Endodermal cell (in vitro differentiated cells): ENCODE measurements at regions not wholly inside any gene's neighbourhood (a gene's known extent, or its start where the extent isn't known, plus 50 kb on each side); places are given as distances from the start of the nearest gene placed in this dataset.

ENCODE experiments used
- DNase-seq: peaks from one replicate; pipeline ENCODE4 v3.0.0-alpha.2; 2017
- H3K27ac ChIP-seq: 2 replicates; pipeline ENCODE4 v1.5.1; 2013; ENCODE audit warnings: mild to moderate bottlenecking, low read depth, low read length, moderate library complexity
- H3K27me3 ChIP-seq: 2 replicates; pipeline ENCODE4 v1.6.1; 2013; ENCODE audit warnings: mild to moderate bottlenecking, low read length, moderate library complexity; ENCODE audit not compliant: insufficient read depth, control insufficient read depth, poor library complexity, severe bottlenecking
- H3K36me3 ChIP-seq: 2 replicates; pipeline ENCODE4 v1.7.0; 2013; ENCODE audit warnings: mild to moderate bottlenecking, low read length, moderate library complexity; ENCODE audit not compliant: control insufficient read depth, insufficient read depth
- H3K4me1 ChIP-seq: one replicate; pipeline ENCODE4 v1.7.0; 2013; ENCODE audit warnings: low read length; ENCODE audit not compliant: control insufficient read depth, insufficient read depth
- H3K4me3 ChIP-seq: 2 replicates; pipeline ENCODE4 v1.5.1; 2013; ENCODE audit warnings: mild to moderate bottlenecking, low read length, moderate library complexity
- H3K9ac ChIP-seq: 2 replicates; pipeline ENCODE4 v1.6.1; 2013; ENCODE audit warnings: mild to moderate bottlenecking, low read length, moderate library complexity; ENCODE audit not compliant: poor library complexity, severe bottlenecking; ENCODE audit errors: extremely low read depth
- H3K9me3 ChIP-seq: 2 replicates; pipeline ENCODE4 v1.6.1; 2013; ENCODE audit warnings: mild to moderate bottlenecking, low read length, moderate library complexity; ENCODE audit not compliant: control insufficient read depth
- H3K27ac Mint-ChIP-seq: 2 replicates; pipeline ENCODE4 v1.8.0; 2020; ENCODE audit warnings: mixed read lengths
- H3K27me3 Mint-ChIP-seq: 2 replicates; pipeline ENCODE4 v1.8.0; 2021; ENCODE audit warnings: mild to moderate bottlenecking, mixed read lengths; ENCODE audit not compliant: insufficient read depth
- H3K36me3 Mint-ChIP-seq: 2 replicates; pipeline ENCODE4 v1.8.0; 2020; ENCODE audit warnings: low read depth, mixed read lengths
- H3K4me1 Mint-ChIP-seq: 2 replicates; pipeline ENCODE4 v1.8.0; 2020; ENCODE audit warnings: mixed read lengths
- H3K4me3 Mint-ChIP-seq: 2 replicates; pipeline ENCODE4 v1.8.0; 2020; ENCODE audit warnings: mild to moderate bottlenecking, moderate library complexity, mixed read lengths
- H3K9me3 Mint-ChIP-seq: 2 replicates; pipeline ENCODE4 v1.8.0; 2020; ENCODE audit warnings: mild to moderate bottlenecking, mixed read lengths
- CTCF ChIP-seq: fragments of 200-600 bp; sonication (generic); conservative IDR thresholded peaks from 2 replicates; pipeline ENCODE4 v1.5.0; 2021; ENCODE audit warnings: antibody characterized with exemption, mild to moderate bottlenecking
- WGBS, 2 experiments: methylation state at CpG; one replicate each; pipeline versions ENCODE4 v1.1.5 to v1.1.7; 2013; ENCODE audit warnings: missing lambda C conversion rate in 2 of 2, mixed read lengths in 1 of 2; ENCODE audit not compliant: insufficient coverage in 1 of 2, insufficient read length in 1 of 2; 5-methylcytosine and 5-hydroxymethylcytosine counted together

GRCh38 chr7:25854608-25855497, 297.1 kb upstream of the NFE2L3 start:
- Histone ChIP-seq H3K4me1 (peaks cover 4% of the 10 kb centered on the region), H3K36me3 (no peaks in the 10 kb centered on the region), H3K4me3 (peak overlapping the region; percentile 91), H3K9ac (no peak overlapping the region), H3K27me3 (peaks cover 52% of the 10 kb centered on the region), H3K27ac (peak overlapping the region; percentile 89), H3K9me3 (no peaks in the 10 kb centered on the region)
- Mint-ChIP-seq H3K27ac (no peak overlapping the region), H3K4me3 (peak overlapping the region; percentile 24), H3K9me3 (no peaks in the 10 kb centered on the region), H3K27me3 (peaks cover 32% of the 10 kb centered on the region), H3K36me3 (no peaks in the 10 kb centered on the region), H3K4me1 (peaks cover 14% of the 10 kb centered on the region)
- peak; percentile 89 for TF ChIP-seq CTCF
- peak; percentile 93 for DNase-seq
- WGBS, 2 experiments = 1% methylated on average over 13 to 18 of the region's 20 CpGs

GRCh38 chr7:25855854-25856782, 295.9 kb upstream of the NFE2L3 start:
- Histone ChIP-seq H3K4me1 (peaks cover 4% of the 10 kb centered on the region), H3K27me3 (peaks cover 64% of the 10 kb centered on the region), H3K36me3 (no peaks in the 10 kb centered on the region), H3K9ac (peak overlapping the region; percentile 46), H3K27ac (peak overlapping the region; percentile 71), H3K9me3 (no peaks in the 10 kb centered on the region), H3K4me3 (peak overlapping the region; percentile 91)
- DNase-seq = no peak
- Mint-ChIP-seq H3K36me3 (no peaks in the 10 kb centered on the region), H3K9me3 (no peaks in the 10 kb centered on the region), H3K27me3 (peaks cover 32% of the 10 kb centered on the region), H3K27ac (no peak overlapping the region), H3K4me3 (no peak overlapping the region), H3K4me1 (peaks cover 14% of the 10 kb centered on the region)
- TF ChIP-seq CTCF = no peak
- 2% methylated on average over 15 to 22 of the region's 22 CpGs for WGBS, 2 experiments

GRCh38 chr7:25857376-25858067, 294.5 kb upstream of the NFE2L3 start:
- Histone ChIP-seq H3K4me3 (peak overlapping the region; percentile 91), H3K9me3 (no peaks in the 10 kb centered on the region), H3K9ac (peak overlapping the region; percentile 71), H3K27me3 (peaks cover 62% of the 10 kb centered on the region), H3K27ac (peak overlapping the region; percentile 89), H3K36me3 (no peaks in the 10 kb centered on the region), H3K4me1 (no peaks in the 10 kb centered on the region)
- peak; percentile 87 for DNase-seq
- no peak overlapping the region for H3K27ac Mint-ChIP-seq
- no peak overlapping the region for H3K4me3 Mint-ChIP-seq
- peaks cover 24% of the 10 kb centered on the region for H3K27me3 Mint-ChIP-seq
- no peaks in the 10 kb centered on the region for H3K36me3 Mint-ChIP-seq
- H3K9me3 Mint-ChIP-seq = no peaks in the 10 kb centered on the region
- TF ChIP-seq CTCF = no peak
- WGBS, 2 experiments = 3 to 17% methylated on average over 10 to 18 of the region's 21 CpGs
- peaks cover 10% of the 10 kb centered on the region for H3K4me1 Mint-ChIP-seq
